HCT116 (cell line): ENCODE measurements at regions not wholly inside any gene's neighbourhood (a gene's known extent, or its start where the extent isn't known, plus 50 kb on each side); places are given as distances from the start of the nearest gene placed in this dataset.

ENCODE experiments used
- ATAC-seq: fragments of 200-7000 bp; cut with Tn5 transposase; 2 replicates; pipeline ENCODE4 v1.9.1; 2020; ENCODE audit warnings: mild to moderate bottlenecking, moderate library complexity
- BruUV-seq: library from RNA; stranded (reverse); fragments of 400-500 nt; replicated peaks from 2 replicates; lab custom pipeline; 2021; lab: Mats Ljungman, UMichigan
- CTCF ChIA-PET: fragments of 300-600 bp; sonication (Branson Sonifier 250); formaldehyde crosslinking; loops from one replicate; lab custom pipeline; 2021; ENCODE audit warnings: antibody characterized with exemption; lab: Charles Lee
- POLR2A ChIA-PET: fragments of 300-600, 350-600 bp; sonication (Branson Sonifier 250); formaldehyde crosslinking; loops from one replicate; lab custom pipeline; 2021; ENCODE audit warnings: antibody characterized with exemption; lab: Charles Lee
- RAD21 ChIA-PET, 2 experiments: fragments of 300-600 bp; sonication (Branson Sonifier 250); formaldehyde crosslinking; loops; one replicate each; lab custom pipeline; 2023; ENCODE audit warnings: low total read pairs in 2 of 2; ENCODE audit not compliant: uncharacterized antibody in 2 of 2, unreplicated experiment in 2 of 2, low non-redundant PET in 1 of 2; lab: Charles Lee
- DNase-seq: peaks from one replicate; pipeline ENCODE4 v3.0.0-alpha.2; 2010; ENCODE audit warnings: low read depth, low spot score
- H2AFZ ChIP-seq: fragments of 200-600 bp; shearing (Covaris generic), sonication (generic); 2 replicates; pipeline ENCODE4 v1.6.1; 2017; ENCODE audit warnings: low read depth, mixed run types, mixed read lengths, antibody characterized with exemption, low read length; ENCODE audit not compliant: poor library complexity, severe bottlenecking
- H3K27ac ChIP-seq: 2 replicates; pipeline ENCODE4 v1.5.1; 2012; ENCODE audit warnings: low read depth, low read length
- H3K27me3 ChIP-seq: fragments of 200-600 bp; sonication (generic); 2 replicates; pipeline ENCODE4 v1.6.1; 2016; ENCODE audit warnings: mixed run types, low read length, mixed read lengths; ENCODE audit not compliant: insufficient read depth
- H3K36me3 ChIP-seq, 2 experiments: fragments of 200-500 bp in 1 of 2; fragments of 200-600 bp in 1 of 2; sonication (Bioruptor generic) in 1 of 2; sonication (generic) in 1 of 2; 2 replicates each; pipeline versions ENCODE4 v1.5.1 to v1.6.1; 2014 to 2016; ENCODE audit warnings: low read length in 2 of 2, inconsistent platforms in 1 of 2, mixed read lengths in 1 of 2, mixed run types in 1 of 2; ENCODE audit not compliant: insufficient read depth in 2 of 2, control insufficient read depth in 1 of 2
- H3K4me1 ChIP-seq, 2 experiments: fragments of 200-600 bp in 1 of 2; sonication (generic) in 1 of 2; 2 replicates each; pipeline versions ENCODE4 v1.5.1 to v1.6.1; 2012 to 2017; ENCODE audit warnings: low read length in 2 of 2, inconsistent platforms in 1 of 2, mild to moderate bottlenecking in 1 of 2, mixed read lengths in 1 of 2, mixed run types in 1 of 2, moderate library complexity in 1 of 2; ENCODE audit not compliant: insufficient read depth in 2 of 2, control insufficient read depth in 1 of 2
- H3K4me2 ChIP-seq: fragments of 200-600 bp; sonication (generic); 2 replicates; pipeline ENCODE4 v1.6.1; 2017; ENCODE audit warnings: mixed run types, low read length, mixed read lengths
- H3K4me3 ChIP-seq, 2 experiments: fragments of 200-600 bp in 1 of 2; sonication (generic) in 1 of 2; replicated peaks in 1 of 2; 2 replicates each; pipeline ENCODE4 v1.5.1; 2011 to 2016; ENCODE audit warnings: low read length in 2 of 2, control low read depth in 1 of 2, low read depth in 1 of 2, mild to moderate bottlenecking in 1 of 2, mixed read lengths in 1 of 2, mixed run types in 1 of 2
- H3K79me2 ChIP-seq: fragments of 200-600 bp; sonication (generic); 2 replicates; pipeline ENCODE4 v1.6.1; 2017; ENCODE audit warnings: mild to moderate bottlenecking, mixed run types, low read length, moderate library complexity, mixed read lengths; ENCODE audit not compliant: insufficient read depth
- H3K9ac ChIP-seq: fragments of 200-600 bp; sonication (generic); 2 replicates; pipeline ENCODE4 v1.6.1; 2016; ENCODE audit warnings: low read length, mixed read lengths
- H3K9me2 ChIP-seq: fragments of 200-600 bp; sonication (generic), shearing (Covaris generic); 2 replicates; pipeline ENCODE4 v1.6.1; 2017; ENCODE audit warnings: mixed run types, mild to moderate bottlenecking, moderate library complexity; ENCODE audit not compliant: insufficient read depth
- H3K9me3 ChIP-seq, 2 experiments: fragments of 200-500 bp in 1 of 2; fragments of 200-600 bp in 1 of 2; sonication (Bioruptor generic) in 1 of 2; sonication (generic) in 1 of 2; 2 replicates each; pipeline ENCODE4 v1.6.1; 2014 to 2017; ENCODE audit warnings: low read length in 2 of 2, mixed read lengths in 2 of 2, inconsistent platforms in 1 of 2, low read depth in 1 of 2, mild to moderate bottlenecking in 1 of 2, mixed run types in 1 of 2, moderate library complexity in 1 of 2; ENCODE audit not compliant: control insufficient read depth in 1 of 2, insufficient read depth in 1 of 2
- H4K20me1 ChIP-seq: fragments of 200-600 bp; sonication (generic), shearing (Covaris generic); 2 replicates; pipeline ENCODE4 v1.6.1; 2017; ENCODE audit warnings: mixed run types, mild to moderate bottlenecking, moderate library complexity; ENCODE audit not compliant: insufficient read depth
- EZH2phosphoT487 ChIP-seq: fragments of 200-600 bp; IDR thresholded peaks from 2 replicates; pipeline ENCODE4 v1.6.1; 2018; ENCODE audit warnings: antibody characterized with exemption, borderline replicate concordance
- SRF ChIP-seq: IDR thresholded peaks from 2 replicates; pipeline ENCODE4 v1.6.1; 2012; ENCODE audit warnings: low read depth
- intact Hi-C: fragments of 100-400 bp; cut with micrococcal nuclease; formaldehyde crosslinking; loops from 2 replicates; pipeline ENCODE4 v1.10.0; 2022
- TF ChIP-seq, protein P1 (sequence below): IDR thresholded peaks from 2 replicates; pipeline ENCODE4 v1.6.1; 2012

- Histone ChIP-seq H3K36me3 (no peaks in the 10 kb centered on the region), H3K9ac (no peak overlapping the region), H3K27ac (no peak overlapping the region), H3K9me3 (no peaks in the 10 kb centered on the region), H3K79me2 (no peaks in the 10 kb centered on the region), H3K27me3 (no peaks in the 10 kb centered on the region), H3K9me2 (no peaks in the 10 kb centered on the region), H3K4me1 (peaks cover 37 to 57% of the 10 kb centered on the region in 2 experiments), H3K4me3 (no peak overlapping the region), H2AFZ (no peak overlapping the region), H4K20me1 (no peaks in the 10 kb centered on the region), H3K4me2 (peak overlapping the region; percentile 17)
- POLR2A ChIA-PET, result no interaction called here
- ATAC-seq (no peak), DNase-seq (peak; percentile 15)
- CTCF ChIA-PET, result no interaction called here
- no TSS peak for BruUV-seq
- TF ChIP-seq EZH2phosphoT487 (no peak), SRF (peak; percentile 41; the same call in 1 of the 2 replicates)
- RAD21 ChIA-PET, result no interaction called here
- intact Hi-C loops, result no loop called here
Measured at GRCh38 chr15:101124731-101125451, 127.0 kb downstream of the CHSY1 start.

GRCh38 chr15:101123222-101123910 is 128.5 kb downstream of the CHSY1 start:
- no peaks in the 10 kb centered on the region for H3K9me3 ChIP-seq
- POLR2A ChIA-PET, result no interaction called here
- no TSS peak for BruUV-seq

More at GRCh38 chr15:101123222-101123910, 128.5 kb downstream of the CHSY1 start:
- RAD21 ChIA-PET, result no interaction called here
- Histone ChIP-seq H3K4me2 (no peak overlapping the region), H3K9me2 (no peaks in the 10 kb centered on the region), H3K4me1 (peaks cover 34 to 51% of the 10 kb centered on the region in 2 experiments), H4K20me1 (no peaks in the 10 kb centered on the region), H3K27ac (no peak overlapping the region), H2AFZ (no peak overlapping the region), H3K4me3 (no peak overlapping the region), H3K36me3 (no peaks in the 10 kb centered on the region), H3K79me2 (no peaks in the 10 kb centered on the region), H3K9ac (no peak overlapping the region), H3K27me3 (no peaks in the 10 kb centered on the region)
- ATAC-seq, result no peak
- intact Hi-C loops, result no loop called here
- CTCF ChIA-PET, result no interaction called here
- DNase-seq, result no peak
- TF ChIP-seq, protein P1, sequence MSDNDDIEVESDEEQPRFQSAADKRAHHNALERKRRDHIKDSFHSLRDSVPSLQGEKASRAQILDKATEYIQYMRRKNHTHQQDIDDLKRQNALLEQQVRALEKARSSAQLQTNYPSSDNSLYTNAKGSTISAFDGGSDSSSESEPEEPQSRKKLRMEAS, result no peak
